ENCODE measurements at regions not wholly inside any gene's neighbourhood (a gene's known extent, or its start where the extent isn't known, plus 50 kb on each side); places are given as distances from the start of the nearest gene placed in this dataset.

DNA sequence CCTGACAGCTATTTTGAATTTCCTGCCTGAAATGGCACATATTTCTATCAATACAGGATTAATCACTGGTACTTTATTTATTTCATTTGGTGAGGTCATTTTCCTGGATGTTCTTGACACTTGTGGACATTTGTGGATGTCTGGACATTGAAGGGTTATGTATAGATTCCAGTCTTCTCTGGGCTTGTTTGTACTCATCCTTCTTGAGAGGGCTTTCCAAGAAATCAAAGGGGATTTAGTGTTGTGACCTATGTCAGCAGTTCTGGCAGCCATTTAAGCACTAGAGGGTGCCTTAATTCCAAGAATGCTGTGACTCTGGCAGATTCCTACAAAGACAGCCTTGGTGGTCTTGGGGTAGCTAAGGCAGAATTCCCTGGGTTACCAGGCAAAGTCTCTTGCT is 259.7 kb downstream of the CSNK1G3 start:
- Histone ChIP-seq H3K4me3 (no peak overlapping the region), H3K27ac (no peak overlapping the region), H3K36me3 (no peaks in the 10 kb centered on the region), H3K9me3 (peaks cover 0 to 16% (median 5%) of the 10 kb centered on the region in 4 donors), H3K27me3 (no peaks in the 10 kb centered on the region), H3K4me1 (no peaks in the 10 kb centered on the region)
- ATAC-seq (ENCODE audit: low FRiP score in 2 of 2) (no peak), DNase-seq (no peak)
- TF ChIP-seq, protein P1, sequence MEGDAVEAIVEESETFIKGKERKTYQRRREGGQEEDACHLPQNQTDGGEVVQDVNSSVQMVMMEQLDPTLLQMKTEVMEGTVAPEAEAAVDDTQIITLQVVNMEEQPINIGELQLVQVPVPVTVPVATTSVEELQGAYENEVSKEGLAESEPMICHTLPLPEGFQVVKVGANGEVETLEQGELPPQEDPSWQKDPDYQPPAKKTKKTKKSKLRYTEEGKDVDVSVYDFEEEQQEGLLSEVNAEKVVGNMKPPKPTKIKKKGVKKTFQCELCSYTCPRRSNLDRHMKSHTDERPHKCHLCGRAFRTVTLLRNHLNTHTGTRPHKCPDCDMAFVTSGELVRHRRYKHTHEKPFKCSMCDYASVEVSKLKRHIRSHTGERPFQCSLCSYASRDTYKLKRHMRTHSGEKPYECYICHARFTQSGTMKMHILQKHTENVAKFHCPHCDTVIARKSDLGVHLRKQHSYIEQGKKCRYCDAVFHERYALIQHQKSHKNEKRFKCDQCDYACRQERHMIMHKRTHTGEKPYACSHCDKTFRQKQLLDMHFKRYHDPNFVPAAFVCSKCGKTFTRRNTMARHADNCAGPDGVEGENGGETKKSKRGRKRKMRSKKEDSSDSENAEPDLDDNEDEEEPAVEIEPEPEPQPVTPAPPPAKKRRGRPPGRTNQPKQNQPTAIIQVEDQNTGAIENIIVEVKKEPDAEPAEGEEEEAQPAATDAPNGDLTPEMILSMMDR (IDR thresholded peaks at IDR 0.05), result no peak
- TF ChIP-seq EP300 (IDR thresholded peaks at IDR 0.05) (no peak), POLR2AphosphoS5 (IDR thresholded peaks at IDR 0.05) (no peak), POLR2A (IDR thresholded peaks at IDR 0.05) (no peak)

DNA sequence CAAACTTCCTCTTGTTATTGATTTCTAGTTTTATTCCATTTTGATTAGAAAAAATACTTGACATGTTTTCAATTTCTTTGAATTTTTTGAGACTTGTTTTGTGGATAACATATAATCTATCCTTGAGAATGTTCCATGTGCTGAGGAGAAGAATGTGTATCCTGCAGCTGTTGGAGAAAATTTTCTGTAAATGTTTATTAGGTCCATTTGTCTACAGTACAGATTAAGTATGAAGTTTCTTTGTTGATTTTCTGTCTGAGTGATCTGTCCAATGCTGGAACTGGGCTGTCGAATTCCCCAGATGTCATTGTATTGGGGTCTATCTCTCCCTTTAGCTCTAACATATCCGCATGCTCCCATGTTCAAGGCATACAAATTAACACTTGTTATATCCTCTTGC is 251.2 kb downstream of the CSNK1G3 start:
- TF ChIP-seq POLR2A (IDR thresholded peaks at IDR 0.05), result no peak
- TF ChIP-seq, protein P1 (IDR thresholded peaks at IDR 0.05), result no peak
- TF ChIP-seq EP300 (IDR thresholded peaks at IDR 0.05), result no peak
- no peak for TF ChIP-seq POLR2AphosphoS5 (IDR thresholded peaks at IDR 0.05)
- DNase-seq (no peak), ATAC-seq (ENCODE audit: low FRiP score in 2 of 2) (no peak)
- Histone ChIP-seq H3K4me1 (no peaks in the 10 kb centered on the region), H3K27ac (no peak overlapping the region), H3K36me3 (no peaks in the 10 kb centered on the region), H3K4me3 (no peak overlapping the region), H3K9me3 (peaks cover 0 to 4% (median 0%) of the 10 kb centered on the region in 4 donors), H3K27me3 (no peaks in the 10 kb centered on the region)
- 84 to 87% methylated on average over 2 of the region's 2 CpGs for WGBS, 2 donors

DNA sequence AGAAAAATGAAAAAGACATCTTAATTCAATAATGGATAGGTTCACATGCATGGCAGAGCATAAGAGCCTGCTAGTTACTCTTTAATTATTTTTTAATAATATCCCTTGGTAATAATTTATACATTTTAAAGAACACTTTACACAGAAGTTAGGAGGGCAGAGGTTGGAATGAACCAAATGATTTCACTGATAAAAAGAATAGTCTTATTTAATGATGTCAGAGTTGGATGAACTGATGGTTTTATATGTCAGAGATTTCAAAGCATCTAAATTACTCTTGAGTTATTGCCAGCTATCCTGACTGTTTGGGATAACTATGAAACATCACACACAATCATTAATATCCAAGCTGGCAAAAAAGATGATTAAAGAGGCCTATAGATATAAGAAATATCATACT is 244.8 kb downstream of the CSNK1G3 start:
- TF ChIP-seq, protein P1 (IDR thresholded peaks at IDR 0.05), result no peak
- TF ChIP-seq EP300 (IDR thresholded peaks at IDR 0.05), result no peak
- Histone ChIP-seq H3K4me3 (no peak overlapping the region), H3K36me3 (no peaks in the 10 kb centered on the region), H3K9me3 (no peaks in the 10 kb centered on the region), H3K27me3 (no peaks in the 10 kb centered on the region), H3K4me1 (no peaks in the 10 kb centered on the region), H3K27ac (no peak overlapping the region)
- ATAC-seq (ENCODE audit: low FRiP score in 2 of 2), result no peak
- DNase-seq, result no peak

DNA sequence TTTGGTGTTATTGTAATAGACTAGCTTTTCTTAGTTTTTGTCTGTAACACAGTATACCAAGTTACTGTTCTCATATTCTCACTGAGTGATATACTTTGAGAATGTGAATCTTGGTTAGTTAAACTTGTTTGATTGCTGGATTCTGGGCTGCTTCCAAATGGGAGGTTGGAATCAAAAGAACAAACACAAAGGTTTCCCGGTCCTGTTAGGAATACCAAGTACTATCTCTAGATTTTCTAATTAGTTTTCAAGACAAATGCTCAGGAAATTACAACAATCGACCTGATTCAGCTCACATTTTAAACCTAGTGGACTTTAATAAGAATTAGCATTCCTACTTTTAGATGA is 244.3 kb downstream of the CSNK1G3 start:
- 35 to 37% methylated on average over 2 of the region's 2 CpGs for WGBS, 2 donors
- DNase-seq (no peak), ATAC-seq (ENCODE audit: low FRiP score in 2 of 2) (no peak)
- Histone ChIP-seq H3K27me3 (no peaks in the 10 kb centered on the region), H3K27ac (no peak overlapping the region), H3K36me3 (no peaks in the 10 kb centered on the region), H3K4me3 (no peak overlapping the region), H3K9me3 (no peaks in the 10 kb centered on the region), H3K4me1 (no peaks in the 10 kb centered on the region)
- TF ChIP-seq, protein P1 (IDR thresholded peaks at IDR 0.05), result no peak
- TF ChIP-seq POLR2AphosphoS5 (IDR thresholded peaks at IDR 0.05) (no peak), EP300 (IDR thresholded peaks at IDR 0.05) (no peak), POLR2A (IDR thresholded peaks at IDR 0.05) (no peak)

DNA sequence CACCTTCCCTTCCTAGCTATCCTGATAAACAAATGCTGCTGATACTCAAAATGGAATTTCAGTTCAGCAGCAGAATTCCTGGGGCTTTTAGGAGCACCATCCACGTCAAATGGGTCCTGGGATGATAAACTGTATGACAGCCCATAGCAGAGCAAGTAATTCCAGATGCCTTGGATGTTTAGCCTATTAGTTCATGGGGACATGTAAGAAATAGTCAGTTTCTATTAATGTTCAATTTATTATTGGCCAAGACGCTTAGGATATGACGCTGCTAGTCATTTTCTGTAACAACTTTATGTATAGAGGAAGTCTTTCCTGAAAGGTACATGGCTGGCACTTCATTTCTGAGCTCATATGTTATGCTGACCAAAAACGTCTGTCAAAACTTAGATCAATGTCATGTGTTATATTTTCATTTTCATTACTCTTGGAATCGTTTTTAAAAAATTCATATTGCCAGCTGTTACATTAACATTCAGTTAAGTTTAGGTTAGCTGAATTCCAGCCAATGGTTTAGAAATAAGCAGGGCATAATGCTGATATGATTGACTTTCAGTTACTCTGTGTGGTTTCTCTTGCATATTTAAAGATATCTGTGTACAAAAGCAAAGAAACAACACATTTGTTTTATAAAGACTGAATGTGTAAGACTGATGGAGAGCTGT is 243.8 kb downstream of the CSNK1G3 start:
- Histone ChIP-seq H3K4me3 (no peak overlapping the region), H3K36me3 (no peaks in the 10 kb centered on the region), H3K9me3 (no peaks in the 10 kb centered on the region), H3K27me3 (no peaks in the 10 kb centered on the region), H3K27ac (no peak overlapping the region), H3K4me1 (no peaks in the 10 kb centered on the region)
- TF ChIP-seq EP300 (IDR thresholded peaks at IDR 0.05) (no peak), POLR2AphosphoS5 (IDR thresholded peaks at IDR 0.05) (no peak), POLR2A (IDR thresholded peaks at IDR 0.05) (no peak)
- TF ChIP-seq, protein P1 (IDR thresholded peaks at IDR 0.05), result no peak
- DNase-seq (no peak), ATAC-seq (ENCODE audit: low FRiP score in 2 of 2) (peak in 1 of 2 donors; percentile 66)
- 61 to 66% methylated on average over 5 of the region's 5 CpGs for WGBS, 2 donors
